HepG2 (cell line): ENCODE measurements at regions not wholly inside any gene's neighbourhood (a gene's known extent, or its start where the extent isn't known, plus 50 kb on each side); places are given as distances from the start of the nearest gene placed in this dataset.

ENCODE experiments used
- ATAC-seq: fragments of 200-7000 bp; cut with Tn5 transposase; 3 replicates; pipeline ENCODE4 v1.9.1; 2020; ENCODE audit warnings: mild to moderate bottlenecking, moderate library complexity
- BruUV-seq: library from RNA; stranded (reverse); fragments of 400-500 nt; replicated peaks from 2 replicates; lab custom pipeline; 2021; lab: Mats Ljungman, UMichigan
- CTCF ChIA-PET: fragments of 300-600 bp; formaldehyde crosslinking; extraction: SDS; loops from one replicate; lab custom pipeline; 2021; ENCODE audit warnings: low total read pairs, inconsistent platforms, low intra/inter-chr PET ratio; lab: Yijun Ruan, JAX
- POLR2A ChIA-PET: fragments of 350-600 bp; sonication (Branson Sonifier 250); formaldehyde crosslinking; loops from one replicate; lab custom pipeline; 2020; ENCODE audit warnings: antibody characterized with exemption, inconsistent platforms; lab: Yijun Ruan, JAX
- DNase-seq: peaks from one replicate; pipeline ENCODE4 v3.0.0-alpha.2; 2015; ENCODE audit warnings: low spot score
- FAIRE-seq: peaks from 3 replicates; lab custom pipeline; 2011; peaks lifted over from hg19 to GRCh38; lab: Jason Lieb, UNC
- H2AFZ ChIP-seq: one replicate; pipeline ENCODE4 v1.6.1; 2011; ENCODE audit warnings: low read length, inconsistent platforms
- H3K27ac ChIP-seq: fragments of 300-600 bp; 3 replicates; pipeline ENCODE4 v1.8.0; 2011; ENCODE audit warnings: mixed run types, mild to moderate bottlenecking, mixed read lengths, low read length, inconsistent platforms; ENCODE audit not compliant: insufficient read depth; ENCODE audit errors: extremely low read length
- H3K27me3 ChIP-seq, 2 experiments: fragments of 200-600 bp in 1 of 2; 2 replicates in 1 of 2; 3 replicates in 1 of 2; pipeline versions ENCODE4 v1.6.0 to v1.8.0; 2011; ENCODE audit warnings: low read length in 2 of 2, mild to moderate bottlenecking in 2 of 2, moderate library complexity in 2 of 2, inconsistent platforms in 1 of 2; ENCODE audit not compliant: insufficient read depth in 2 of 2, control insufficient read depth in 1 of 2
- H3K36me3 ChIP-seq, 2 experiments: fragments of 200-600 bp in 1 of 2; replicated peaks in 1 of 2; 2 replicates in 1 of 2; 3 replicates in 1 of 2; pipeline versions ENCODE4 v1.5.1 to v1.8.0; 2011; ENCODE audit warnings: low read length in 2 of 2, inconsistent platforms in 1 of 2; ENCODE audit not compliant: insufficient read depth in 2 of 2, control insufficient read depth in 1 of 2
- H3K4me1 ChIP-seq: 2 replicates; pipeline ENCODE4 v1.5.1; 2012; ENCODE audit warnings: low read length, inconsistent platforms; ENCODE audit not compliant: insufficient read depth
- H3K4me2 ChIP-seq: 2 replicates; pipeline ENCODE4 v1.6.0; 2011; ENCODE audit warnings: low read depth, low read length, inconsistent platforms
- H3K4me3 ChIP-seq, 3 experiments: fragments of 200-600 bp in 1 of 3; sonication (generic), shearing (Covaris generic) in 1 of 3; replicated peaks in 1 of 3; 2 replicates each; pipeline ENCODE4 v1.5.1; 2011 to 2016; ENCODE audit warnings: low read length in 3 of 3, inconsistent platforms in 2 of 3, low read depth in 2 of 3, mild to moderate bottlenecking in 2 of 3, control low read depth in 1 of 3, mixed read lengths in 1 of 3; ENCODE audit not compliant: insufficient read depth in 1 of 3
- H3K79me2 ChIP-seq: one replicate; pipeline ENCODE4 v1.6.1; 2011; ENCODE audit warnings: low read length, inconsistent platforms; ENCODE audit not compliant: insufficient read depth
- H3K9ac ChIP-seq: 2 replicates; pipeline ENCODE4 v1.6.0; 2011; ENCODE audit warnings: mild to moderate bottlenecking, low read depth, low read length, inconsistent platforms; ENCODE audit not compliant: insufficient read depth
- H3K9me3 ChIP-seq: 2 replicates; pipeline ENCODE4 v1.5.1; 2012; ENCODE audit warnings: mild to moderate bottlenecking, low read length
- H4K20me1 ChIP-seq: 2 replicates; pipeline ENCODE4 v1.6.0; 2011; ENCODE audit warnings: inconsistent platforms, mild to moderate bottlenecking, low read length, moderate library complexity; ENCODE audit not compliant: insufficient read depth
- IRF2 ChIP-seq: IDR thresholded peaks from 2 replicates; pipeline ENCODE4 v1.6.1; 2018; ENCODE audit warnings: missing genetic modification reagents, missing compliant biosample characterization
- KDM6A ChIP-seq: IDR thresholded peaks from 2 replicates; pipeline ENCODE4 v1.6.1; 2016; ENCODE audit warnings: low read depth
- RAD51 ChIP-seq: fragments of 450-650 bp; IDR thresholded peaks from 2 replicates; pipeline ENCODE4 v1.6.1; 2016; ENCODE audit warnings: borderline replicate concordance
- RFX5 ChIP-seq: IDR thresholded peaks from 2 replicates; pipeline ENCODE4 v1.6.1; 2011; ENCODE audit warnings: low read depth, low read length, improper control_type of control experiment
- RXRB ChIP-seq: IDR thresholded peaks from 2 replicates; pipeline ENCODE4 v1.6.1; 2016; ENCODE audit warnings: borderline replicate concordance, missing genetic modification reagents, missing compliant biosample characterization
- SMC3 ChIP-seq: IDR thresholded peaks from 2 replicates; pipeline ENCODE4 v1.6.1; 2011; ENCODE audit warnings: low read length, improper control_type of control experiment
- SP2 ChIP-seq: sonication (generic); formaldehyde crosslinking; IDR thresholded peaks from 2 replicates; pipeline ENCODE4 v1.5.1; 2020; ENCODE audit warnings: mild to moderate bottlenecking, missing genetic modification reagents
- ZNF274 ChIP-seq: sonication (generic); formaldehyde crosslinking; IDR thresholded peaks from 2 replicates; pipeline ENCODE4 v1.5.1; 2020; ENCODE audit warnings: mild to moderate bottlenecking, missing genetic modification reagents
- ZNF337 ChIP-seq: sonication (generic); formaldehyde crosslinking; IDR thresholded peaks from 2 replicates; pipeline ENCODE4 v1.5.1; 2020; ENCODE audit warnings: missing genetic modification reagents, low read depth, mild to moderate bottlenecking, borderline replicate concordance
- ZNF615 ChIP-seq: sonication (generic); formaldehyde crosslinking; IDR thresholded peaks from 2 replicates; pipeline ENCODE4 v1.5.0; 2020; ENCODE audit warnings: mild to moderate bottlenecking, missing genetic modification reagents, borderline replicate concordance
- WGBS: methylation state at CpG from one replicate; pipeline ENCODE4 v1.1.6; 2017; ENCODE audit warnings: low lambda C conversion rate; 5-methylcytosine and 5-hydroxymethylcytosine counted together
- in situ Hi-C: cut with HindIII; loops from 2 replicates; pipeline ENCODE4 v1.10.0; 2017; ENCODE audit warnings: low pct_unique_long_range_greater_than_20kb; ENCODE audit not compliant: extremely low pct_ligation_motif_present
- intact Hi-C: fragments of 100-400 bp; cut with micrococcal nuclease; formaldehyde crosslinking; loops from one replicate; pipeline ENCODE4 v1.10.0; 2022; ENCODE audit not compliant: unreplicated experiment
- TF ChIP-seq, protein P1 (sequence below): IDR thresholded peaks from 2 replicates; pipeline ENCODE4 v1.6.1; 2016; ENCODE audit warnings: missing compliant biosample characterization, missing genetic modification reagents, borderline replicate concordance
- TF ChIP-seq, protein P2 (sequence below): sonication (generic); formaldehyde crosslinking; IDR thresholded peaks from 2 replicates; pipeline ENCODE4 v1.4.0; 2020; ENCODE audit warnings: missing genetic modification reagents, borderline replicate concordance

DNA sequence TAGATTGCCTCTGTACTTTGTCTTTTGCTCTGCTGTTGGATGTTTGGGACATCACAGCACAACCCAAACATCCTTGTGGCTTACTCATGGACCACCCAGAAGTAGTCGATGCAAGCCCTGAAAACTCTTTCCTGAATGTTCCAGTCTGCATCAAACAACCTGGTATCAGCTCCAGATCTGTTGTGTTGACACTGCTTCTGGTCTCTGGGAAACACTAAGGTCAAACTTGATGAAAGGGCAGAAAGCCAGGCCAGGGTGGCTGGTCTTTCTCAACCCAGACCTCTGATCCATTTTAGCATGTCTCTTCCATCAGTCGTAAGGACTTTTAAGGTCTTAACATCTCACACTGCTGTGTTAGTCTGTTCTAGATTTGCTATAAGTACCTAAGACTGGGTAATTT lies 265.7 kb downstream of the ZNF536 start:
- in situ Hi-C loops = no loop called here
- Histone ChIP-seq H3K27me3 (peaks cover 0 to 3% of the 10 kb centered on the region in 2 experiments; a peak in 1 of 5 replicates), H3K9ac (no peak overlapping the region), H3K27ac (no peak overlapping the region), H4K20me1 (no peaks in the 10 kb centered on the region), H3K4me1 (no peaks in the 10 kb centered on the region), H3K79me2 (no peaks in the 10 kb centered on the region), H3K4me2 (no peak overlapping the region), H3K9me3 (no peaks in the 10 kb centered on the region), H3K36me3 (no peaks in the 10 kb centered on the region), H2AFZ (no peak overlapping the region), H3K4me3 (no peak overlapping the region)
- FAIRE-seq (no peak), ATAC-seq (no peak), DNase-seq (no peak)
- BruUV-seq = no TSS peak
- intact Hi-C loops = no loop called here
- CTCF ChIA-PET = no interaction called here
- TF ChIP-seq ZNF274 (CRISPR knock-in tag) (no peak), IRF2 (no peak), ZNF337 (no peak), SP2 (CRISPR knock-in tag) (no peak), RFX5 (no peak), ZNF615 (CRISPR knock-in tag) (no peak), RXRB (CRISPR knock-in tag) (no peak), KDM6A (CRISPR knock-in tag) (no peak), SMC3 (no peak), RAD51 (no peak)
- TF ChIP-seq, protein P1, sequence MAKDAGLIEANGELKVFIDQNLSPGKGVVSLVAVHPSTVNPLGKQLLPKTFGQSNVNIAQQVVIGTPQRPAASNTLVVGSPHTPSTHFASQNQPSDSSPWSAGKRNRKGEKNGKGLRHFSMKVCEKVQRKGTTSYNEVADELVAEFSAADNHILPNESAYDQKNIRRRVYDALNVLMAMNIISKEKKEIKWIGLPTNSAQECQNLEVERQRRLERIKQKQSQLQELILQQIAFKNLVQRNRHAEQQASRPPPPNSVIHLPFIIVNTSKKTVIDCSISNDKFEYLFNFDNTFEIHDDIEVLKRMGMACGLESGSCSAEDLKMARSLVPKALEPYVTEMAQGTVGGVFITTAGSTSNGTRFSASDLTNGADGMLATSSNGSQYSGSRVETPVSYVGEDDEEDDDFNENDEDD (CRISPR knock-in tag) = no peak
- TF ChIP-seq, protein P2, sequence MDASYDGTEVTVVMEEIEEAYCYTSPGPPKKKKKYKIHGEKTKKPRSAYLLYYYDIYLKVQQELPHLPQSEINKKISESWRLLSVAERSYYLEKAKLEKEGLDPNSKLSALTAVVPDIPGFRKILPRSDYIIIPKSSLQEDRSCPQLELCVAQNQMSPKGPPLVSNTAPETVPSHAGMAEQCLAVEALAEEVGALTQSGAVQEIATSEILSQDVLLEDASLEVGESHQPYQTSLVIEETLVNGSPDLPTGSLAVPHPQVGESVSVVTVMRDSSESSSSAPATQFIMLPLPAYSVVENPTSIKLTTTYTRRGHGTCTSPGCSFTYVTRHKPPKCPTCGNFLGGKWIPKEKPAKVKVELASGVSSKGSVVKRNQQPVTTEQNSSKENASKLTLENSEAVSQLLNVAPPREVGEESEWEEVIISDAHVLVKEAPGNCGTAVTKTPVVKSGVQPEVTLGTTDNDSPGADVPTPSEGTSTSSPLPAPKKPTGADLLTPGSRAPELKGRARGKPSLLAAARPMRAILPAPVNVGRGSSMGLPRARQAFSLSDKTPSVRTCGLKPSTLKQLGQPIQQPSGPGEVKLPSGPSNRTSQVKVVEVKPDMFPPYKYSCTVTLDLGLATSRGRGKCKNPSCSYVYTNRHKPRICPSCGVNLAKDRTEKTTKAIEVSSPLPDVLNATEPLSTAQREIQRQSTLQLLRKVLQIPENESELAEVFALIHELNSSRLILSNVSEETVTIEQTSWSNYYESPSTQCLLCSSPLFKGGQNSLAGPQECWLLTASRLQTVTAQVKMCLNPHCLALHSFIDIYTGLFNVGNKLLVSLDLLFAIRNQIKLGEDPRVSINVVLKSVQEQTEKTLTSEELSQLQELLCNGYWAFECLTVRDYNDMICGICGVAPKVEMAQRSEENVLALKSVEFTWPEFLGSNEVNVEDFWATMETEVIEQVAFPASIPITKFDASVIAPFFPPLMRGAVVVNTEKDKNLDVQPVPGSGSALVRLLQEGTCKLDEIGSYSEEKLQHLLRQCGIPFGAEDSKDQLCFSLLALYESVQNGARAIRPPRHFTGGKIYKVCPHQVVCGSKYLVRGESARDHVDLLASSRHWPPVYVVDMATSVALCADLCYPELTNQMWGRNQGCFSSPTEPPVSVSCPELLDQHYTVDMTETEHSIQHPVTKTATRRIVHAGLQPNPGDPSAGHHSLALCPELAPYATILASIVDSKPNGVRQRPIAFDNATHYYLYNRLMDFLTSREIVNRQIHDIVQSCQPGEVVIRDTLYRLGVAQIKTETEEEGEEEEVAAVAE (CRISPR knock-in tag) = no peak
- POLR2A ChIA-PET = no interaction called here
- 50% methylated on average over 2 of the region's 2 CpGs for WGBS
